Stimulated activated CD4-positive, alpha-beta T cell treated with anti-CD3 and anti-CD28 coated beads, Interleukin-4, amount 100 ng/mL, for 1 hour (primary cell): ENCODE measurements at regions not wholly inside any gene's neighbourhood (a gene's known extent, or its start where the extent isn't known, plus 50 kb on each side); places are given as distances from the start of the nearest gene placed in this dataset.

Experiments used
- DNase-seq: peaks from one replicate; pipeline ENCODE4 v3.0.0-alpha.2; 2020

DNA sequence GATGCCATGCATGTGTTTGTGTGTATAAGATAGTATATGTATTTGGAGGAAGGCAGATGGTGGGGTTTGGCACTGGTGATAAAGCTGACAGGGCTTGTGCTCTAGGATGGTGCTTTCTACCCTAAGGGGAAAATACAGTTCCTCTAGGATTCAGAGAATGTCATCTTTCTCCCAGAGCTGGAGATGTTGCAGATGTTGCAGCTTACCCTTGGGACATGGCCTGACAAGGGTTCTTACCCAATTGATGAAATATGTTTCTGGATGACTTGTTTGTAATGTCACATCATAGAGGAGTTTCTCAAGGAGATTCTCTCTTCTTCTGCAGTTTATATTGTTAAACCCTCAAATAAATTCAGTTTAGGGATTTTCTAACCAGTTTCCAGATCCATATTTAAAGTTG lies 52.5 kb upstream of the PITX2 start:
- no peak for DNase-seq

DNA sequence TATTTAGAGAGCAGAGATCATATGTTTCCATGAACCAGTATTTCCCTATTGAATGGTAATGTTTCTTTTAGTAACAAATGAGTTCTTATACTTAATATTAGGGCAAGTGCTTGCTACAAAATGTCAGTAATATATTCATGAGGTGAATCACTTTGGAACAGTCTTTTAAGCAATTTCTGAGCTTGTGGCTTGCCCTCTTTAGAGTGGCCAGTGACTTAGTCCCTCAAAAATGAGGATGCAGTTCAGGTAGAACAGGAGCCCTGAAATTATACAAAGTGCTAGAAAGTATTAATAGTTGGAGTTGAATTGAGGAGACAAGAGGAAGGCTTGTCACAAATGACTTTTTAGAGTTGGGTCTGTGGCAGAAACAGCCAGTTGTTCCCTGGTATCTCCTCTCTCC lies 53.4 kb upstream of the PITX2 start:
- DNase-seq: no peak

DNA sequence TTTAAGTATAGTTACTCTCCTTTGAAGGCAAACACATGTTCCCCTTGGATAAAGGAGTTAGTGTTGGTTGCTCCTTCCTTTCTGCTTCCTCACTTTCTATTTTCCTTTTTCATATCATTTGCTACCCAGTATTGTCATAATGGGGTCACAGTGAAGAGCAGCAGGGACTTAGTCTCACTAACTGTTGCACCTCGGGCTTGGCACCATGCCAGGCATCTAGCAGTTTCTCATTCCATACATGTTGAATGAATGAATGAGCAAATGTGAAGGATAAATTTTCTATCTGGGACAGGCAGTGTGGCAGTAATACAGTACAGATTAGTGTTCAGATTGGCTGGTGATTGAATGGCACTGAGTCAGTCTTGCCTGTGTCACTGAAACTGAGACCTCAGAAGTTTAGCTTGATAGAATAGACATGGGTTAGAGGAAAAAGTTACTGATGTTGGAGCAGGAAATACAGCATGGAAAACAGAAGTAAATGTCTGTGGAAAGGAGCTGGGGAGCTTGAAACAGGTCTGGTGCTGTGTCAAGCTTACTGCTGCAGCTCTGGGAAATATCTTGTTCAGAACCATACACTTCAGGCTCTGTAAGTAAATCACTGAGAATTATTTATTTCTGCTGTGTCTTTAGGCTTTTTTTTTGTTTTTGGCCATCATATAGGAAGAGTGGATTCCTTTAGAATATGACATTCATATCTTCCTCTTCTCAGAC lies 55.8 kb upstream of the PITX2 start:
- DNase-seq: no peak

DNA sequence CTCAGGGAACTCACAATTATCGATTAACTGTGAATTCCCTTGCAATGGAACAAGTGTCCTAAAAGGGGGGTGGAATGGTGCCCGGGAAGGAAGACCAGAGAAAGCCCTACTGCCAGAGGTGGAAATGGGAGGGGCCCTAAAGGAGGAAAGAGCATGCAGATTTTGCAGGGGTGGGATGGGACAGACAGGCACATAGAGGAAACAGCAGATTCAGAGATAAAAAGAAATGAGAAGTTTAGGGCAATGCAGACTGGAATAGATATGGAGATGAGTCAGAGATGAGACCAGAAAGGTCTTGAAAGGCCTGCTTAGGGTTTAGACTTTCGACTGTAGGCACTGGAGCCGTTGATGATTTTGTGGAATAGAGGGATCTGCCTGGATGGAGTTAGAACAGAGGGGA lies 57.4 kb upstream of the PITX2 start:
- no peak for DNase-seq

DNA sequence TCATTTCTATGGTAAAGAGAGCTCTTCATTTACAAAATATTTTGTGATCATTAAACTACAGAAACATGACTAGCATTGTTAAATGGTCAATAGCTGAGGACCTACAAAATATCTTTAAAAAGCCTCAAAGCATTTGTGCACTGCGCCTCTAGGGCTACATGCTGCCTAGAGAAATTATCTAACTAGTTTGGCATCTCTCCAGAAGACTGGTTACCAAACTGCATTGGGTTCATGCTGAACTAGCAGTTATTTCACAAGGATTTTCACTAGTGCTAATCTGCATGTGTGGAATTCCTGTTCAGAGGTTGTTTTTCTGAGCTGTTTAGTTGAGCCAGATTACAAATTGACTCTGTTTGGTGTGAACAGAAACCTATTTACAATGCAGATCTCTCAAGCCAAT lies 58.5 kb upstream of the PITX2 start:
- DNase-seq: no peak

DNA sequence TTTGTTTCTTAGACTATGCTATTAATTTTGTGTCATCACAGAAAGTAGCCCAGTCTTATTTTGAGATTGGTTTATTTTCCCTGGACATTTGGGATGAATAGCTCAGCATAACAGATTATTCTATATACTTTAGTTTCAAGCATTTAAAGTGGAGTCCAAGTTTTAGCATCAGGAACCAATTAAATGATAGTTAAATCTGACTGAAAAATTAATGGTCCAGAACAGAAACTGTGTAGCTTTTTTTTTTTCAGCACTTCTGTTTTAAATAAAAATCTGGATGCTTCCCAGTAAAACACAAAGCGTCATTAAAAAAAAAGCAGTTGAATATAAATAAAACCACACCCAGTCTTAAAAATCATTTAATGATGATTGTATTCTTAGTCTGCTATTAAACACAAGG lies 59.4 kb upstream of the PITX2 start:
- no peak for DNase-seq

DNA sequence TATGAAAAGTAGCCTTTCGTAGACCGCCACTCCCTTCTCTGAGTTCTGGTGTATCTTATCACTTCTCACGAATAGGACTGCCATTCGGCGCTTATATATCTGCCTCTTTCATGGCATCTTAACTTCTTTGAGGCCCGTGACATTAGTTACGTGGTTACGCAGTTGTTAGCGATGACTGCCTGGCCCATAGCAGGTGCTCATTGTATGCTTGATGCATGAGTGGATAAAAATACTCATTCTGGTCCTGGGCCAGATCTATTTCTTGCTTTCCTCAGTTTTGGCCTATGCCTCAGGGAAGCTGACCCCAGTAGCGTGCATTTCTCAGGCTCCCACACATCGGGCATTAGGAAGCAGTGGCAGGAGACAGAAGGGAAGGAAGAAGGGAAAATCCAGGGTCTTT lies 60.7 kb upstream of the PITX2 start:
- DNase-seq: no peak

DNA sequence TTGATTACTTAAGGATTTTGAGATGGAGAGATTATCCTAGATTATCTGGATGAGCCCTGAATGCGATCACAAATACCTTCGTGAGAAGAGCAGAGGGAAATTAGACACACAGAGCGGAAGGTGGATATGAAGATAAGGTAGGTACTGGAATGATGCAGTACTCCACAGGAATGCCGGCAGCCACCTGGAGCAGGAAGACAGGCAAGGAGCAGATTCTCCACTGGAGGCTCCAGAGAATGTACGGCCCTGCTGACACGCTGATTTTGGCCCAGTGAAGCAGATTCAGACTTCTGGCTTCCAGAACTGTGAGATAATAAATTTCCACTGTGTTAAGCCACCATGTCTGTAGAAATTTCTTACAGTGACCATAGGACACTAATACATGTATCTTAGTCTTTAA lies 79.4 kb upstream of the PITX2 start:
- no peak for DNase-seq

DNA sequence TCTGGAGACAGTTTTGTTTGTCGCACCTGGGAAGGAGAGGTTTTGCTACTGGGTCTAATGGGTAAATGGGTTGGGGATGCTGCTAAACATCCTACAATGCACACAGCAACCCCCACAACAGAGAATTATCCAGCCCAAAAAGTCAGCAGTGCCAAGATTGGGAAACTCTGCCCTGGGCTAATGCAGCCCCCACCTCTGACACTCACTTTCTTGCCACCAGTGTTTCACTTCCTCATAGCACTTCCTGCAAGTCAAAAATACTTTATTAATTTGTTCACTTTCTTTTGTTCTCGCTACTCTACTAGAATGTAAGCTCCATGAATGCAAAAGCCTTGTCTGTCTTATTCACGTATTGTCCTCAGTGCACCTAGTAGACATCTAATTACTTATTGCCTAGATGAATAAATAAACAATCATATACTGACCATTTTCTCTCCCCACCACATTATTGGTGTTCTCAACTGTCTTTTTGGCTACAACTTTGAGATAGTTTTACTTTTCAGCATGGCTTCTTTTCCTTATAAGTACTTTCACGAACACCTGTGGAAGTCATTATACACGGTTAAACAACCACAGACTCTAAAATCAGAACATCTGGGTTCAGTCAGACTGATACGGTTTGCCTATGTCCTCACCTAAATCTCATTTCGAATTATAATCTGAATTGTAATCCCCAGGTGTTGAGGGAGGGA lies 82.0 kb upstream of the PITX2 start:
- DNase-seq: no peak

DNA sequence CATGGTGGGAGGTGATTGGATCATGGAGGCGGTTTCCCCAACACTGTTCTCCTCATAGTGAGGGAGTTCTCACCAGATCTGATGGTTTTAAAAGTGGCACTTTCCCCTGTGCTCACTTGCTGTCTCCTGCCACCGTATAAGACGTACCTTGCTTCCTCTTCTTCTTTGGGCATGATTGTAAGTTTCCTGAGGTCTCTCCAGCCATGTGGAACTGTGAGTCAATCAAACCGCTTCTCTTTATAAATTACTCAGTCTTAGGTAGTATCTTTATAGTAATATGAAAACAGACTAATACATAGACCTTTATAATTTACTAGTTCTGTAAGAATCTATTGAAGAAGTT lies 82.5 kb upstream of the PITX2 start:
- no peak for DNase-seq

DNA sequence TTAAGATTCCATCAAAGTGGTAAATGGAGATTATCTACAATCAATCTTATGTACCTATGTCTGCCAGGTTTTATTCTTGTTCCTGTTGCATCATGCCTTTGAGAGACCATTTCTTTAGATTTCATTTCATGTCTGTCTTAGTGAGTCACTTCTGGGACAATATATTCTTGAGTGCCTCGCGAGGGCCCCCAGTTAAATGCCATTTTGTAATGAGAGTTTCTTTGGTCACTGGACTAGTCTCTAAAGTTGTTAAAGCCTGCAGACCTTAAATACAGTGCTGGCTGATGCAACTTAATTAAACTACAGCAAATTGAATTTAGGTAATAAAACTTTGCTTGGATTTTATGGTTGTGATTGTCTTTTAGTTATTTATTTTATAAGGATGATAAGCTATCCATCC lies 87.2 kb upstream of the PITX2 start:
- no peak for DNase-seq

DNA sequence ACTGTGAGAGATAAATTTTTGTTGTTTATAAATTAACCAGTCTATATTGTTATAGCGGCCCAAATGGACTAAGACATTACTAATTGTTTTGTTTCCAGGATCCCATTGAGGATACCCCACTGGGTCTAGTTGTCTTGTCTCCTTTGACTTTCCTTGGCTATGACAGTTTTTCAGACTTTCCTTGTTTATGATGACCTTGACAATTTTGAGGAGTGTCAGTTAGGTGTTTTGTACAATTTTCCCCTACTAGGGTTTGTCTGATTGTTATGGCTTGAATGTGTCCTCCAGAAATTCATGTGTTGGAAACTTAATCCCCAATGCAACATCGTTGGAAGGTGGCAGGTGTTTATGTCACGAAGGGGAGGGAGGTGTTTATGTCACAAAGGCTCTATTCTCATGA lies 89.6 kb upstream of the PITX2 start:
- no peak for DNase-seq

DNA sequence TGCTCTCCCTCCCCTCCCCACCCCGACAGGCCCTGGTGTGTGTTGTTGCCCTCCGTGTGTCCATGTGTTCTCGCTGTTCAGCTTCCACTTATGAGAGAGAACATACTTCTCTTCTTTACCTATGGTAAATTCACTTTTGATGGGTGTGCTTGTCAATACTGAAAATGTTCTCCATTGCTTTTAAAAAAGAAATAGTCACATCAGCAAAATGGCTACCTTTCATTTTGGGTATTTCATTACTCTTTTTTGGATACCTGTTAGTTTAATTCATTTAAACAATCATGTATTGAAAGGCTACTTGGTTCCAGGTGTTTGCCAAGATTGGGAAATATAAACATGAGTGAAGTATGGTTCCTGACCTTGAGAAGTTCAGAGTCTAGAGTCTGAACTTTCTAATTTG lies 107.4 kb upstream of the PITX2 start:
- DNase-seq: no peak

DNA sequence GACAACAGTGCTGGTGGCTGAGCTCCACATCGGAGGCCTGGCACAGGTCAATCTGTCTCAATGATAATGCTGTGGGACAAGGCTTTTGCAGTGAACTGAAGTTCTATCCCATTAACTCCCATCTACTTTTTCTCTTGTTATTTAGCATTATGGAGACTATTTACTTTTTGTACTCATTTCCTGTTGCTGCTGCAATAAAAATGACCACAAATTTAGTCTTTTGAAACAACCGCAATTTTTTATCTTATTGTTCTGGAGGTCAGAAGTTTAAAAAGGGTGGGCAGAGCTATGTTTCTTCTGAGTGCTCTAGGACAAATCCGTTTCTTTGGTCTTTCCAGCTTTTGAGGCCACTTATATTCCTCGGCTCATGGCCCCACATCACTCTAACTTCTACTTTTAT lies 111.0 kb upstream of the PITX2 start:
- DNase-seq: no peak

DNA sequence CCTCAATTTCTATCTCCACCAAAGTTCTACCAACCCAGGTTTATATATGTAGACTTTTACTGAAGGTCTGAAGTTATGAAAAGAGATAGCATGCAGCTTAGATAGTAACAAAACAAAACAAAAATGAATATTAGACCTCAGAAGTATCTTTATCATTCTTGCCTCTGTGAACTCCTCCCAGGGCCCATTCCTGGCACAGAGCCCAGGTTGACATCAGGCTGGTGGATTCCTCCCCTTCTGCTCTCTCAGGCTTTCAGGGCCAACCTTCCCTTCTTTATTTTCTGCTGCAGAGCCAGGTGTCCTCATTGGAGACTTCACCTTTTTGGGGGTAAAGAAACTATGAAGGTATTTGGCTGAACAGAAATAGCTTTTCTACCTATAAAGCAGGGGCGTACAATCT lies 112.8 kb upstream of the PITX2 start:
- no peak for DNase-seq

DNA sequence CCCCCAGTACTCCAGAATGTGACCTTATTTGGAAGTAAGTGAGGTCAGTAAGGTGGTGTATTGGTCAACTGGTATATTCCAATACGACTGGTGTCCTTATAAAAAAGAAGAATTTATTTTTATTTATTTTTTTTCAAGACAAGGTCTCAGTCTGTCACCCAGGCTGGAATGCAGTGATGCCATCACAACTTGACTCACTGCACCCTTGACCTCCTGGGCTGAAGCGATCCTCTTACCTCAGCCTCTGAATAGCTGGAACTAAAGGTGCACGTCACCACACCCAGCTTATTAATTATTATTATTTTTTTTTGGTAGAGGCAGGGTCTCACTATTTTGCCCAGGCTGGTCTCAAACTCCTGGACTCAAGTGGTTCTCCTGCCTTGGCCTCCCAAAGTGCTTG lies 115.1 kb upstream of the PITX2 start:
- no peak for DNase-seq

DNA sequence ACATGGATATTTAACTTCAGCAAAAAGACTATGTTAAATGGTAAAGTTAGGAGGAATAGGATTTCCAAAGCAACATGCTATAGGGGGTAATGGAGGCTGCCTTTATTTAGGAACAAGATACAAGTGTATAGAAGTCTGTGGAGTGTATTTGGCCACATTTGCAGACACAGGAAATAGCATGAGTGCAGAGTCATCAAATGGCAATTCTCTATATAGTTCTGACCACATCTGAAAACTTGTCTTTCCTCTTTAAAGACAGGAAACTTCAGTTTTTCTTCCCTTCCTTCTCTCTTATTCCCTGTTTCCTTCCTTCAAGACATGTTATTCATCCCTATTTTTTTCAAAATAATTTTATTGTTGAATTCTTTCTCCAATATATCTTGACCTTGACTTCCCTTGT lies 119.3 kb upstream of the PITX2 start:
- no peak for DNase-seq

DNA sequence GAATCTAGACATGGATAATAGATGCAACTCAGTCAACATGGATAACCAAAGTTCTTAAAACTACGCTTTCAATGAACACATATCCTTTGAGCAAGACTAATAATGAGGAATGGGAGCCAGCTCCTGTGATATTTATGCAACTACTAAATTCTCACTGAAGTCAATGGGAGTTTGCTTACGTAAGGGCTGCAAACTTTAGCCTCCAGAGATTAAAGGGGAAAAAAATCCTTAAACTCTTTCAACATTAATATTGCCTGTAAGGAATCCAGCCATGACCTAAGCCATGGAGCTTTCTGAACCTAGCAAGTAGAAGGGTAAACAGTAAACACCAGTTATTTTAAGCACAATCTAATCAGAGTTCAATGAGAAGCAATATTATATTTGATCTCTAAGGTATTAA lies 125.2 kb upstream of the PITX2 start:
- no peak for DNase-seq

DNA sequence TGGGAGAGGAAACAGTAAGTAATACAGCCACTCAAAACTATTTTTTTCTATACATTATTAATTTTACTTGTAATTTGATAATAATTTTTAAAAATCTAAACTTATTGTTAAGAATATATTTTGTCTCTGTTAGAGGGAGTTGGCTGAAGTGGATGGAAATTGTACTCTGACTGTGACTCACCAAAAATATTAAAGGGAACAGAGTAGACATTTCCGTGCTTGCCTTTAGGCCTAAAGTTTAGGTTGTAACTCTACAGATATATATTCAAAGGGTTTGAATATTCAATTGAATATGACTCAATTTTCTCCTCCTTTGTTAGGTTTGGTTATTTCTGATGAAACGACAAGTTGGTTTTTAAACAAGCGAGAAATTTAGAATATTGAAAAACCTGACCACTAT lies 128.3 kb upstream of the PITX2 start:
- no peak for DNase-seq

DNA sequence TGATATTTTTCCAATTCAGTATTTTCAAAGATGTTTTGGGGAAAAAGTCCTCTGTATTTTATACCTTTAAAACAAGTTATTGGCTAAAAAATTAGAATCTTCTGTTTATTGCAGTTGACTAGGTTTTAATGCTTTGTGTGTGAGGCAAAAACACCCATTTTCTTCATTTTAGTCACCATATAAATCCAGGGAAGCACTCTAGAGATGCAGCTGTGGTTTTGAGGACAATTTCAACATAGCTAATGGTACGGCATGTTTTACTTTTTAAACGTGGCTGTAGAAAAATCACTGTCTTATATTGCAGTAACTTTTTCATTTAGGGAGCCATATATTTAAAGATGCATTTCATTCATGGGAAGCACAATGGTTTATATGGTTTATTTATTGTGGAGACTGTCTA lies 129.1 kb upstream of the PITX2 start:
- no peak for DNase-seq

DNA sequence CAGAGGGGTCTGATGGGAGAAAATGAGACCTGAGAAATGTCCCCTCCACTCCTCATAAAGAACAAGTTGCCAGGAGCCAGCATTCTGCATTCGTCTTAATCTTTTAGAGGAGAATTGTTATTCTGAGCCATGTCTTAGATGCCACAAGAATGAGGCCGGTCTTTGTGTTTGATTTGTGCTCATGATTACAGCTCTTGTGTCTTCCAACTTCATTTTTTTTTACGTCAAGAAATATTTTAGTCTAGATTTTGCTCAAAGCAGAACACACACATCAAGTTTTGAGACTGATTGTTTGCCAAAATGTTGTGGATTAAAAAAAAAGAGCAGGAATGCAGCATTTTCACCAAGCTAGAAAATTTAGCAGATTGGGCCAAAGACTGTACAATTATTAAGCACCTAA lies 130.6 kb upstream of the PITX2 start:
- DNase-seq: no peak

DNA sequence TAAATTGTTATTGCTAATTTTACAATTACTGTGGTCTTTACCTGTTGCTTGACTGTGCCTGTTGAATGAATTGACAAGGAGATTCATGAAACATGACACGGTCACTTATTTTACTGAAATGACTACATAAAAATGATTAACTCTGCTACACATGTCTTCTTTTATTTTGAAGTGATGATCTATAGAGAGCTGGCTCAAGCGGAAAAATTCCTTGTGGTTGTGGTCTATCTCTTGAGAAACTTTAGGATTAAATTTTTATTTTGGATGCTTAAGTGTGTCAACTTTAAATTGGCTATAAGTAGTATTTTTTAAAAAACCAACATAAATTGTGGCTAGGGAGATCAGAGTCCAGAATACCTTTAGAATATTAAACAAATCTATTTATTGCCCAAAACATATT lies 131.8 kb upstream of the PITX2 start:
- DNase-seq: no peak

DNA sequence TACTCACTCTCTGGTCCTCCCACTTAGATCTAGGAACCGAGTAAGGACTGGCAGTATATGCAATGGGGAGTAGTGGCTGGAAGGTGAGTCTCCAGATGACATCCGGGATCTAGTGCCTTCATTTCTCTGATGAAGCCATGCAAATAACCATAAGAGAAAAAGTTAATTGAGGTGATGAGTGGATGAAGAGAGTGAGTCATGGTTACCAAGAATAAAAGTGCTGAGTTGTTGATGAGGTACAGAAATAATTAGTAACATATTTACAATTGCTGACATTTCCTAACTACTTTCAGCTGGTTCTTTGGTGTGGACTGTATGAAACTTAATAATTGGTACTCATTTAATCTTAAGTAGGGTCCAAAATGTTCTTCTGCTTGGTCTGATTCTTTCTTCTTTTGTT lies 146.7 kb upstream of the PITX2 start:
- no peak for DNase-seq

DNA sequence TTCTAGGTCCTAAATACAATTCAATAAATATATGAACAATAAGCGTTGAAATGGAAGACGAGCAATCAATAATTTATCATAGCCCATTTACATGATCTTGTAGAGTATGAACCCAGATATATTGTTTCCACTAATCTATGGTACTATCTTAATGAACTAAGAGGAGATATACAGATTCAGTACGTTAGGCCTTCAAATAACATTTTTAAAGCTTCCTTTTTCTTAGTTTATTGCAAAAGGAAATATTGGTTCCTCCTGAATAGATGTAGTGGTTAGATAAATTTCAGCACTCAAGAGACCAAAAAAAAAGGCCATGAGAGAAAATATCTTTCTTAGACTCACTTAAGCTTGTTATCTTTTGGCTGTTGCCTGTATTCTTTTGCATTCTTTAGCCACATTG lies 147.5 kb upstream of the PITX2 start:
- no peak for DNase-seq

DNA sequence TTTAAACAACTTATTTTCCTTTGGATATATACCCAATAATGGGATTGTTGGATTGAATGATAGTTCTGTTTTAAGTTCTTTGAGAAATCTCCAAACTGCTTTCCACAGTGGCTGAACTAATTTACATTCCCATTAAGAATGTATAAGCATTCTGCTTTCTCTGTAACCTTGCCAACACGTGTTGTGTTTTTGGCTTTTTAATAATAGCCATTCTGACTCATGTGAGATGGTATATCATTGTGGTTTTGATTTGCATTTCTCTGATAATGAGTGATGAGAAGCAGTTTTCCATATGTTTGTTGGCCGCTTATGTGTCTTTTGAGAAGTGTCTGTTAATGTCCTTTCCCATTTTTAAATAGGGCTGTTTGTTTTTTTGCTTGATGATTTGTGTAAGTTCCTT lies 155.6 kb upstream of the PITX2 start:
- no peak for DNase-seq
